Liver (tissue), 7 donors: ENCODE measurements at regions not wholly inside any gene's neighbourhood (a gene's known extent, or its start where the extent isn't known, plus 50 kb on each side); places are given as distances from the start of the nearest gene placed in this dataset.
A peak's percentile ranks its signal among the peaks of the same experiment; 100 is the strongest.

Source experiments
- DNase-seq: peaks from one replicate; pipeline ENCODE4 v3.0.0-alpha.2; 2017; ENCODE audit warnings: low spot score
- H3K27ac ChIP-seq, 2 donors: one replicate each; pipeline ENCODE4 v1.7.0; 2013; ENCODE audit warnings: inconsistent platforms in 2 of 2, low read length in 2 of 2, control low read depth in 1 of 2, low read depth in 1 of 2, mild to moderate bottlenecking in 1 of 2
- H3K27me3 ChIP-seq, 4 donors: one replicate each; pipeline versions ENCODE4 v1.6.1 to v1.7.0; 2013; ENCODE audit warnings: low read length in 3 of 4, inconsistent platforms in 1 of 4, mild to moderate bottlenecking in 1 of 4, moderate library complexity in 1 of 4; ENCODE audit not compliant: control insufficient read depth in 4 of 4, insufficient read depth in 4 of 4
- H3K36me3 ChIP-seq, 4 donors: one replicate each; pipeline versions ENCODE4 v1.6.1 to v1.7.0; 2013; ENCODE audit warnings: low read length in 3 of 4, mild to moderate bottlenecking in 3 of 4, low read depth in 1 of 4, moderate library complexity in 1 of 4; ENCODE audit not compliant: control insufficient read depth in 4 of 4, insufficient read depth in 3 of 4
- H3K4me1 ChIP-seq, 4 donors: one replicate each; pipeline versions ENCODE4 v1.6.1 to v1.7.0; 2013; ENCODE audit warnings: low read length in 3 of 4, mild to moderate bottlenecking in 3 of 4, moderate library complexity in 1 of 4; ENCODE audit not compliant: control insufficient read depth in 4 of 4, insufficient read depth in 4 of 4
- H3K4me3 ChIP-seq, 3 donors: one replicate each; pipeline versions ENCODE4 v1.6.1 to v1.7.0; 2013; ENCODE audit warnings: low read length in 3 of 3, control low read depth in 1 of 3, low read depth in 1 of 3, mild to moderate bottlenecking in 1 of 3
- H3K9ac ChIP-seq, 2 donors: one replicate each; pipeline ENCODE4 v1.7.0; 2013; ENCODE audit warnings: low read length in 2 of 2, mild to moderate bottlenecking in 2 of 2, moderate library complexity in 2 of 2, control low read depth in 1 of 2, low read depth in 1 of 2
- H3K9me3 ChIP-seq, 4 donors: one replicate each; pipeline versions ENCODE4 v1.6.1 to v1.7.0; 2013; ENCODE audit warnings: low read length in 3 of 4; ENCODE audit not compliant: control insufficient read depth in 4 of 4
- ATF3 ChIP-seq: IDR thresholded peaks from 2 replicates; pipeline ENCODE4 v1.6.1; 2016; ENCODE audit warnings: antibody characterized with exemption
- EGR1 ChIP-seq, 2 donors: IDR thresholded peaks; 2 replicates each; pipeline ENCODE4 v1.6.1; 2016 to 2018; ENCODE audit warnings: antibody characterized with exemption in 2 of 2, low read depth in 2 of 2
- HNF4A ChIP-seq, 2 donors: conservative IDR thresholded peaks; 2 replicates each; pipeline ENCODE4 v1.6.1; 2016; ENCODE audit warnings: antibody characterized with exemption in 2 of 2, mild to moderate bottlenecking in 2 of 2
- JUND ChIP-seq, 2 donors: IDR thresholded peaks; 2 replicates each; pipeline ENCODE4 v1.6.1; 2016; ENCODE audit warnings: antibody characterized with exemption in 2 of 2
- RAD21 ChIP-seq, 2 donors: IDR thresholded peaks; 2 replicates each; pipeline ENCODE4 v1.6.1; 2016; ENCODE audit warnings: antibody characterized with exemption in 2 of 2, mild to moderate bottlenecking in 2 of 2
- ZBTB33 ChIP-seq: IDR thresholded peaks from 2 replicates; pipeline ENCODE4 v1.6.1; 2016; ENCODE audit warnings: antibody characterized with exemption
- WGBS: extraction: QIAGEN DNeasy Blood & Tissue Kit; methylation state at CpG from one replicate; pipeline ENCODE4 v1.1.7; 2013; 5-methylcytosine and 5-hydroxymethylcytosine counted together
- donor health status: healthy.
- donor health status: healthy.
- donor health status: healthy.
- donor health status: healthy.

GRCh38 chr6:134757911-134758361, 192.0 kb downstream of the ALDH8A1 start:
- TF ChIP-seq JUND (IDR thresholded peaks at IDR 0.05) (peak in 1 of 2 donors; percentile 13), EGR1 (IDR thresholded peaks at IDR 0.05; ENCODE audit: low read depth in 2 of 2) (no peak)
- H3K27ac ChIP-seq, result no peak overlapping the region
- no peaks in the 10 kb centered on the region for H3K9me3 ChIP-seq
- H3K9ac ChIP-seq, result no peak overlapping the region
- no peak overlapping the region for H3K4me3 ChIP-seq
- H3K4me1 ChIP-seq, result peaks cover 0 to 2% (median 0%) of the 10 kb centered on the region in 4 donors
- H3K36me3 ChIP-seq, result no peaks in the 10 kb centered on the region
- H3K27me3 ChIP-seq, result no peaks in the 10 kb centered on the region
- DNase-seq, result no peak
- 94% methylated on average over 1 of the region's 1 CpG for WGBS

GRCh38 chr6:134756374-134757025, 193.4 kb downstream of the ALDH8A1 start:
- Histone ChIP-seq H3K9me3 (no peaks in the 10 kb centered on the region), H3K27me3 (no peaks in the 10 kb centered on the region), H3K36me3 (no peaks in the 10 kb centered on the region), H3K4me1 (peaks cover 0 to 9% (median 1%) of the 10 kb centered on the region in 4 donors), H3K9ac (no peak overlapping the region), H3K4me3 (no peak overlapping the region), H3K27ac (no peak overlapping the region)
- TF ChIP-seq ATF3, result no peak
- 96% methylated on average over 2 of the region's 2 CpGs for WGBS
- no peak for DNase-seq

GRCh38 chr6:134754013-134754690, 195.7 kb downstream of the ALDH8A1 start:
- no peak overlapping the region for H3K9ac ChIP-seq
- WGBS, result 83% methylated on average over 4 of the region's 4 CpGs
- DNase-seq, result no peak
- no peak overlapping the region for H3K4me3 ChIP-seq
- H3K36me3 ChIP-seq, result no peaks in the 10 kb centered on the region
- no peak for TF ChIP-seq HNF4A (conservative IDR thresholded peaks at IDR 0.05)
- no peaks in the 10 kb centered on the region for H3K27me3 ChIP-seq
- peaks cover 0 to 9% (median 1%) of the 10 kb centered on the region in 4 donors for H3K4me1 ChIP-seq
- H3K9me3 ChIP-seq, result no peaks in the 10 kb centered on the region
- no peak overlapping the region for H3K27ac ChIP-seq

- H3K4me3 ChIP-seq, result no peak overlapping the region
Observed at GRCh38 chr6:134753001-134753400, 196.9 kb downstream of the ALDH8A1 start.

More at GRCh38 chr6:134753001-134753400, 196.9 kb downstream of the ALDH8A1 start:
- Histone ChIP-seq H3K27me3 (no peaks in the 10 kb centered on the region), H3K9ac (no peak overlapping the region), H3K9me3 (no peaks in the 10 kb centered on the region), H3K27ac (no peak overlapping the region), H3K4me1 (peaks cover 0 to 9% (median 1%) of the 10 kb centered on the region in 4 donors), H3K36me3 (no peaks in the 10 kb centered on the region)
- no peak for DNase-seq
- peak in 1 of 2 donors; percentile 8 for TF ChIP-seq RAD21 (IDR thresholded peaks at IDR 0.05)
- TF ChIP-seq ZBTB33, result no peak
- 22% methylated on average over 4 of the region's 4 CpGs for WGBS
